ENCODE measurements at regions not wholly inside any gene's neighbourhood (a gene's known extent, or its start where the extent isn't known, plus 50 kb on each side); places are given as distances from the start of the nearest gene placed in this dataset.

- TF ChIP-seq, protein P1, sequence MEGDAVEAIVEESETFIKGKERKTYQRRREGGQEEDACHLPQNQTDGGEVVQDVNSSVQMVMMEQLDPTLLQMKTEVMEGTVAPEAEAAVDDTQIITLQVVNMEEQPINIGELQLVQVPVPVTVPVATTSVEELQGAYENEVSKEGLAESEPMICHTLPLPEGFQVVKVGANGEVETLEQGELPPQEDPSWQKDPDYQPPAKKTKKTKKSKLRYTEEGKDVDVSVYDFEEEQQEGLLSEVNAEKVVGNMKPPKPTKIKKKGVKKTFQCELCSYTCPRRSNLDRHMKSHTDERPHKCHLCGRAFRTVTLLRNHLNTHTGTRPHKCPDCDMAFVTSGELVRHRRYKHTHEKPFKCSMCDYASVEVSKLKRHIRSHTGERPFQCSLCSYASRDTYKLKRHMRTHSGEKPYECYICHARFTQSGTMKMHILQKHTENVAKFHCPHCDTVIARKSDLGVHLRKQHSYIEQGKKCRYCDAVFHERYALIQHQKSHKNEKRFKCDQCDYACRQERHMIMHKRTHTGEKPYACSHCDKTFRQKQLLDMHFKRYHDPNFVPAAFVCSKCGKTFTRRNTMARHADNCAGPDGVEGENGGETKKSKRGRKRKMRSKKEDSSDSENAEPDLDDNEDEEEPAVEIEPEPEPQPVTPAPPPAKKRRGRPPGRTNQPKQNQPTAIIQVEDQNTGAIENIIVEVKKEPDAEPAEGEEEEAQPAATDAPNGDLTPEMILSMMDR (conservative IDR thresholded peaks at IDR 0.05; ENCODE audit: low read depth, low read length): no peak
- no peak overlapping the region for H3K4me3 ChIP-seq (ENCODE audit: low read depth, low read length)
- DNase-seq (ENCODE audit: low read depth): no peak
Observed at GRCh38 chrX:2585158-2585470, 84.3 kb upstream of the DHRSX start.

DNA sequence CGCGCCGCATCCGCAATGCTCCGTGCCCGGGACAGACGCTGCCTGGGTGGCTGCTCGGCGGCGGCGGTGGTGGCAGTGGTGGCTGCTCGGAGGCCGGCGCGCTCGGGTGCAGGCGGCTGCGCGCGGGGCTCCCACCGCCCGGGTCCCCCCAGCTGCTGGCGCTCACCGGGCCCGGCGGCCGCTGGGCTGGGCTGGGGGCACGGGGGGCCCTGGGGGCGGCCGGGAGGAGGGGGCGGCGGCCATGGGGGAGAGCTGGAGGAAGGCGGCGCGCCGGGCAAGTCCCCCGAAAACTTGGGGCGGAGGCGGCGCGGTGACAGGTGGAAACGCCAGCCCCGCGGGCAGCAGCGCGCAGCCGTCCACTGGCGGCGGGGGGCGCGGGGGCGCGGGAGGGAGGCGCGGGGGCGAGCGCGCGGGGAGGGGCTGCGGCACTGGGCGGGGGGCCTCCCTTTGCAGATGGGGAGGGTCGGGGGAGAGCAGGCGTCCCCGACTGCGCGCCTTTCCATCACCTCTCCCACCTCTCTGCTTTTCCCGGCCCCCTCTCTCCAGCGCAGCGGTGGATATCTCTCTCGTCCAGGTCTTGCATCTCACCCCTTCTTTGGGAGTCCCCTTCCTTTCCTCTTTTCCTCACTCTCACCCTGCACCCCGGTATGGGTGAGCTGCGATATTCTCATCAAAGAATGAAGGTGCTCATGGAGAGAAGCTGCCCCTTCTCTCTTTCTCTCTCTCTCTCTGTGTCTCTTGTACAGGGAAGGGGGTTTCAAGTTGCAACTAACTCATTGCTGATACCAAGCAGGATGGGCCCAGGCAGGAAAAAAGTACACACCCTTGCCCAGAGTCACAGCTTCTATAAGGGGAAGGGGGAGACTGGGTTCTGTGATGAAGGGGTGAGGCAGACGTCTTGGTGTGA lies 83.7 kb upstream of the DHRSX start:
- no peak overlapping the region for H3K4me3 ChIP-seq (ENCODE audit: low read depth, low read length)
- DNase-seq (ENCODE audit: low read depth): no peak
- TF ChIP-seq, protein P1 (conservative IDR thresholded peaks at IDR 0.05; ENCODE audit: low read depth, low read length): no peak

DNA sequence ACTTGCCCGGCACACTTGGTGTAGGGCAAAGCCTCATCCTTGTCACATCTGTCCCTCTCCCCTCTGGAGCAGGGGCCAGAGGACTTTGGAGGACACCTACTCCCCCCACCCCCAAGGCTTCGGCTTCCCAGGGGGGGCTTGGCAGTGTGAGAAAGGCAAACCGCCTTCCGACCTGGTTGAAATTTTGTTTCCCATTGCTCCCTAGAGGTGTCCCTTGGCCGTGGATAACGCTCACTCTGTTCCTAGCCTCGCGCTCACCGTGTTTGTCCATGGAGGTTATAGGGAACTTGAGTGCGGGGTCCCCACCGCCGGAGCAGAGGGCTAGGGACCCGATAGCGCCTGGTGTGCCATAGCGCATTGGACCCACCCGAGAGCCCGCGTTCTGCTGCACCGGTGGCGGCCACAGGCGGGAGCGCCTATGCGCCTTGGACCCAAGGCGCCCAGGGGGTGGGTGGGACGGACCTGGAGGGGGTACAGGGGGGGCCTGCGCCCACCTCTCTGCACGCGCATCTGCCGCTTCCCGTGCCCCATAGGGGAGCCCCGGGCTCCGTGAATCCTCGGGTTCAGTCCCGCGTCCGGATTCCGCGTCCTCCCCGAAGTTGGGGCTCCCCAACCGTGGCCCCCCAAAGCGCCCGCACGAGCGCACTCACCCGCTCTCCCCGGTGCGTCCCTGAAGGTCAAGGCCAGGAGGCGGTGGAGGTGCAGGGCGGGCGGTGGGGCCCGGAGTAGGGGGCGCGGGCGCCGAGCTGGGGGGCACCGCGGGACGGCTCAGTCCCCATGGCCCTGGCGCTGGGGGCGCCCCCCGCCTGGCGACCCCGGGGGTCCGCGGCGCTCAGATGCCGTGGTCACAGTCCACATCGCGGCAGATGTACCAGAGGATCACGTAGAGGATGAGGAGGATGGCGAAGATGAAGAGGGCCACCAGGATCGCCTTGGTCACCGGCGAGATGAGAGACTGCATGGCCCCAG lies 82.7 kb upstream of the DHRSX start:
- TF ChIP-seq, protein P1 (conservative IDR thresholded peaks at IDR 0.05; ENCODE audit: low read depth, low read length): no peak
- H3K4me3 ChIP-seq (ENCODE audit: low read depth, low read length): no peak overlapping the region

DNA sequence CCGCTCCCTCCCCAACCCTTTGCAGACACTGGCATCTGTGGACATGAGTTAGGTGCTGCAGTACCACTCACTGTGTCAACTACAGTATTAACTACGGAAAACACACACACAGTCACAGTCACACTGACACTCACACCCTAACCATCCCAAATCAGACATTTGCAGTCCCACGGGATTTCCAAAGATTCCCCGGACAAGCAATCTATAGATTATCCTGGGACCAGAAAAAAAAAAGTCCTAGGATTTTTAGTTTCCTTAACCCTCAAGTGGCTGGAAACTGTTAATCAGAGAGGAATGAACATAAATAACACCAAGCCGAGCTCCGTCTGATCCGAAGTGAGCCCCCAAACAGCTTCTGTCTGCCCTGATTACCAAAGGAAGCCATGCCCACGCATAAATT lies 81.9 kb upstream of the DHRSX start:
- no peak for DNase-seq (ENCODE audit: low read depth)
- no peak overlapping the region for H3K4me3 ChIP-seq (ENCODE audit: low read depth, low read length)
- TF ChIP-seq, protein P1 (conservative IDR thresholded peaks at IDR 0.05; ENCODE audit: low read depth, low read length): no peak

More for the DNA sequence above, 82.7 kb upstream of the DHRSX start:
- DNase-seq (ENCODE audit: low read depth): no peak

DNA sequence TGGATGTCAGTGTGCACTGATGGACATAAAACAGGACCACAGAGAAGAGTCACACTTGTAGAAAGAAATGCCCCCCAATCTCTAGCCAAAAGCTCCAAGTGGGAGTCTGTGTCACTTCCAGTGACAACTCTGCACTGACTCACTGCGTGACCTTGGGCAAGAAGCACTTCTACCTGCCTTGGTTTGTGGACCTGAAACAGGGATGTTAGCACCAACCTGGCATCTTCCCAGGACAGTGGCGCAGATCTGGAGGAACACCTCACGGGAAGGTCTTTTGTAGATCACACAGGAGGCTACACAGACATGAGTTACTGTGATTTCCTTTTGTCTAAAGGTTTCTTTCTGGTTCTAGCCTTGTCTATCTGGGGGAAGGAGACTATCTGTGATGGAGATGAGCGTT lies 80.5 kb upstream of the DHRSX start:
- DNase-seq (ENCODE audit: low read depth): no peak
- H3K4me3 ChIP-seq (ENCODE audit: low read depth, low read length): no peak overlapping the region
- TF ChIP-seq, protein P1 (conservative IDR thresholded peaks at IDR 0.05; ENCODE audit: low read depth, low read length): no peak

- DNase-seq (ENCODE audit: low read depth): no peak
- H3K4me3 ChIP-seq (ENCODE audit: low read depth, low read length): no peak overlapping the region
- TF ChIP-seq, protein P1 (conservative IDR thresholded peaks at IDR 0.05; ENCODE audit: low read depth, low read length): no peak
Observed at GRCh38 chrX:2578864-2579263, 78.1 kb upstream of the DHRSX start.

Measured in epithelial cell of proximal tubule (primary cell).